A673 (cell line): ENCODE measurements at regions not wholly inside any gene's neighbourhood (a gene's known extent, or its start where the extent isn't known, plus 50 kb on each side); places are given as distances from the start of the nearest gene placed in this dataset.

Source experiments
- BruUV-seq: library from RNA; stranded (reverse); fragments of 400-500 nt; replicated peaks from 2 replicates; lab custom pipeline; 2021; lab: Mats Ljungman, UMichigan
- CTCF ChIA-PET: fragments of 300-600 bp; sonication (Branson Sonifier 250); formaldehyde crosslinking; loops from one replicate; lab custom pipeline; 2022; ENCODE audit warnings: antibody characterized with exemption; lab: Charles Lee
- POLR2A ChIA-PET: fragments of 300-600 bp; sonication (Branson Sonifier 250); formaldehyde crosslinking; loops from one replicate; lab custom pipeline; 2022; ENCODE audit warnings: antibody characterized with exemption; ENCODE audit not compliant: low non-redundant PET; lab: Charles Lee
- DNase-seq: peaks from one replicate; pipeline ENCODE4 v3.0.0-alpha.2; 2015; ENCODE audit warnings: low spot score
- H3K27ac ChIP-seq: fragments of 200-600 bp; sonication (generic); 2 replicates; pipeline ENCODE4 v1.5.1; 2016; ENCODE audit warnings: mixed run types, low read depth, mild to moderate bottlenecking, mixed read lengths, antibody characterized with exemption, low read length; ENCODE audit not compliant: poor library complexity, severe bottlenecking
- H3K27me3 ChIP-seq: fragments of 200-600 bp; sonication (generic); replicated peaks from 2 replicates; pipeline ENCODE4 v1.6.1; 2017; ENCODE audit warnings: mixed run types, low read depth, mild to moderate bottlenecking, mixed read lengths, antibody characterized with exemption, low read length; ENCODE audit not compliant: insufficient read depth, poor library complexity
- H3K36me3 ChIP-seq: fragments of 200-600 bp; sonication (generic); 2 replicates; pipeline ENCODE4 v1.6.1; 2016; ENCODE audit warnings: mixed run types, mild to moderate bottlenecking, mixed read lengths, antibody characterized with exemption, low read length; ENCODE audit not compliant: insufficient read depth, poor library complexity, severe bottlenecking
- H3K4me1 ChIP-seq: fragments of 200-600 bp; sonication (generic); 2 replicates; pipeline ENCODE4 v1.6.1; 2017; ENCODE audit warnings: mixed run types, mild to moderate bottlenecking, mixed read lengths, antibody characterized with exemption, low read length; ENCODE audit not compliant: insufficient read depth, poor library complexity, severe bottlenecking
- H3K4me3 ChIP-seq: fragments of 200-600 bp; sonication (generic); 2 replicates; pipeline ENCODE4 v1.5.1; 2016; ENCODE audit warnings: low read depth, mixed run types, mild to moderate bottlenecking, mixed read lengths, low read length; ENCODE audit not compliant: poor library complexity, severe bottlenecking
- H3K9me3 ChIP-seq: fragments of 200-600 bp; sonication (generic); 2 replicates; pipeline ENCODE4 v1.6.1; 2016; ENCODE audit warnings: mixed run types, low read depth, mild to moderate bottlenecking, mixed read lengths, antibody characterized with exemption, low read length; ENCODE audit not compliant: poor library complexity, severe bottlenecking
- EZH2 ChIP-seq: fragments of 200-600 bp; sonication (generic); IDR thresholded peaks from 2 replicates; pipeline ENCODE4 v1.6.1; 2017; ENCODE audit warnings: borderline replicate concordance, low read depth, mild to moderate bottlenecking, mixed read lengths, antibody characterized with exemption, low read length; ENCODE audit not compliant: poor library complexity, severe bottlenecking
- intact Hi-C: fragments of 100-400 bp; cut with micrococcal nuclease; formaldehyde crosslinking; loops from one replicate; pipeline ENCODE4 v1.10.0; 2022; ENCODE audit not compliant: unreplicated experiment
- TF ChIP-seq, protein P1 (sequence below): fragments of 300-800, 200-600 bp; sonication (generic); conservative IDR thresholded peaks from 2 replicates; pipeline ENCODE4 v1.5.1; 2017; ENCODE audit warnings: low read depth, mild to moderate bottlenecking, antibody characterized with exemption, low read length, moderate library complexity, mixed read lengths

GRCh38 chr5:167843881-167844572 lies 447.4 kb upstream of the WWC1 start:
- intact Hi-C loops: no loop called here
- H3K27me3 ChIP-seq: no peaks in the 10 kb centered on the region
- H3K27ac ChIP-seq: no peak overlapping the region
- TF ChIP-seq, protein P1, sequence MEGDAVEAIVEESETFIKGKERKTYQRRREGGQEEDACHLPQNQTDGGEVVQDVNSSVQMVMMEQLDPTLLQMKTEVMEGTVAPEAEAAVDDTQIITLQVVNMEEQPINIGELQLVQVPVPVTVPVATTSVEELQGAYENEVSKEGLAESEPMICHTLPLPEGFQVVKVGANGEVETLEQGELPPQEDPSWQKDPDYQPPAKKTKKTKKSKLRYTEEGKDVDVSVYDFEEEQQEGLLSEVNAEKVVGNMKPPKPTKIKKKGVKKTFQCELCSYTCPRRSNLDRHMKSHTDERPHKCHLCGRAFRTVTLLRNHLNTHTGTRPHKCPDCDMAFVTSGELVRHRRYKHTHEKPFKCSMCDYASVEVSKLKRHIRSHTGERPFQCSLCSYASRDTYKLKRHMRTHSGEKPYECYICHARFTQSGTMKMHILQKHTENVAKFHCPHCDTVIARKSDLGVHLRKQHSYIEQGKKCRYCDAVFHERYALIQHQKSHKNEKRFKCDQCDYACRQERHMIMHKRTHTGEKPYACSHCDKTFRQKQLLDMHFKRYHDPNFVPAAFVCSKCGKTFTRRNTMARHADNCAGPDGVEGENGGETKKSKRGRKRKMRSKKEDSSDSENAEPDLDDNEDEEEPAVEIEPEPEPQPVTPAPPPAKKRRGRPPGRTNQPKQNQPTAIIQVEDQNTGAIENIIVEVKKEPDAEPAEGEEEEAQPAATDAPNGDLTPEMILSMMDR: no peak
- TF ChIP-seq EZH2: no peak
- BruUV-seq: no TSS peak
- POLR2A ChIA-PET: no interaction called here
- no peaks in the 10 kb centered on the region for H3K9me3 ChIP-seq
- H3K4me1 ChIP-seq: peaks cover 9% of the 10 kb centered on the region
- DNase-seq: no peak
- H3K4me3 ChIP-seq: no peak overlapping the region
- no peaks in the 10 kb centered on the region for H3K36me3 ChIP-seq
- CTCF ChIA-PET: no interaction called here

DNA sequence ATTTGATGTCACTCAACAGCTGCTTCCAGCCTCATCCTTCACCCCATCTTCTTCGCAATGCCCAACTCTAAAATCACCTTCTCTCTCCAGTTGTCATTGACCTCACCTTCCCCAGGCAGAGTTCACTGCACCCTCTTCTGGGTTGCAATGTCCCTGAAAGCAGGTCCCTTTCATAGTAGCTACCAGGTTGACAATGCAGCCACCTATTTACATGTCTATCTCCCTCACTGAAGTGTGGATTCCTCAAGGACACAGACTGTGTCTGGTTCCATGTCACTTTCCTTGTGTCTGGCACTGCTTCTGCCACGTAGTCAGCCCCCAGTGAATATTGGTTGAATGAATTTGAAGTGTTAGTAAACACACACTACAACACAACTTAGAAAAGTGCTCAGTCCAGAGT lies 445.5 kb upstream of the WWC1 start:
- ChIA-PET CTCF (no interaction called here), POLR2A (no interaction called here)
- Histone ChIP-seq H3K27ac (no peak overlapping the region), H3K4me3 (no peak overlapping the region), H3K4me1 (peaks cover 16% of the 10 kb centered on the region), H3K36me3 (no peaks in the 10 kb centered on the region), H3K27me3 (no peaks in the 10 kb centered on the region), H3K9me3 (no peaks in the 10 kb centered on the region)
- TF ChIP-seq, protein P1: no peak
- no peak for TF ChIP-seq EZH2
- no peak for DNase-seq
- no TSS peak for BruUV-seq
- intact Hi-C loops: no loop called here

DNA sequence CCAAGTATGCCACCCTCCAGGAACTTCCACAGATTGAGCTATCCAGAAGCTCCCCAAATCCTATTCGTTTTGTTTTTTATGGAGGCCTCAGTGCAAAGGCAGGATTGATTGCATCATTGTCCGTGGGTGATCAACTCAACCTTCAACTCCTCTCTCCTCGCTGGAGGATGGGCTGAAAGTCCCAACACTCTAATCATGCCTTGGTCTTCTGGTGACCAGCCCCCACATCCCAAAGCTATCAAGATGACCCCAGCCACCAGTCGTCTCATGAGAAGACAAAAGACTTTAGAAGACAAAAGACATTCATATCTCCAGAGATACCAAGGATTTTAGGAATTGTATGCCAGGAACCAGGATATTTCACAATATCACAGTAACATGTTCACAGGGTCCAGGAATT lies 441.6 kb upstream of the WWC1 start:
- no peak for DNase-seq
- POLR2A ChIA-PET: no interaction called here
- no TSS peak for BruUV-seq
- Histone ChIP-seq H3K27ac (peak overlapping the region; percentile 76), H3K27me3 (no peaks in the 10 kb centered on the region), H3K36me3 (no peaks in the 10 kb centered on the region), H3K9me3 (no peaks in the 10 kb centered on the region), H3K4me3 (no peak overlapping the region), H3K4me1 (peaks cover 29% of the 10 kb centered on the region)
- intact Hi-C loops: no loop called here
- CTCF ChIA-PET: no interaction called here
- TF ChIP-seq EZH2: no peak
- TF ChIP-seq, protein P1: no peak
